ENCODE measurements at regions not wholly inside any gene's neighbourhood (a gene's known extent, or its start where the extent isn't known, plus 50 kb on each side); places are given as distances from the start of the nearest gene placed in this dataset.

DNA sequence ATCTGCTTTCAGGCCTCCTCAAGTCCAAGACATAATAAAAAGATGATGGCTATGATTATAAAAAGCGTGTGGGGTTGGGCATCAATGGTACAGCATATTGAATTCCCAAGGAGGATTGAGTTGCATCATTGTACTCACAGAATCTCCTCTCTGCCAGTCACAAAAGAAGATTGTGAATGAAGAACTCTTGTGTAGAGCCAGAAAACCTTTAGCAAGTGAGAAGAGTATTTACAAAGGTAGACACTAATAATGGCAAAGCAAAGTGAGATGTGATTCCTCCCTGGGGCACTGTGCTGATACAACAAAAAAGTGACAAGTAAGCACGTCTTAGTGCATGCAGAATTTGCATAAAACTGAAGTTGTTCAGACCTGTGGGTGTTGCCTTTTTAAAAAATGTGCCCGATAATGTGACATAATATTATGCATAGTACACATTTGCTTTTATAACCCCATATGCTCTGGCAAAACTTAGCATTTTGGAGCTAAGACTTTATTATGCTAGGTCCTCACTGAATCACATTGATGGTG lies 291.2 kb upstream of the TBC1D5 start:
- intact Hi-C loops (cut with micrococcal nuclease) = no loop called here
- Mint-ChIP-seq H3K36me3 (ENCODE audit: low read depth) (no peaks in the 10 kb centered on the region), H3K9me3 (no peaks in the 10 kb centered on the region), H3K4me1 (ENCODE audit: low read depth) (peaks cover 3% of the 10 kb centered on the region), H3K4me3 (no peak overlapping the region), H3K27ac (no peak overlapping the region), H3K27me3 (no peaks in the 10 kb centered on the region)

DNA sequence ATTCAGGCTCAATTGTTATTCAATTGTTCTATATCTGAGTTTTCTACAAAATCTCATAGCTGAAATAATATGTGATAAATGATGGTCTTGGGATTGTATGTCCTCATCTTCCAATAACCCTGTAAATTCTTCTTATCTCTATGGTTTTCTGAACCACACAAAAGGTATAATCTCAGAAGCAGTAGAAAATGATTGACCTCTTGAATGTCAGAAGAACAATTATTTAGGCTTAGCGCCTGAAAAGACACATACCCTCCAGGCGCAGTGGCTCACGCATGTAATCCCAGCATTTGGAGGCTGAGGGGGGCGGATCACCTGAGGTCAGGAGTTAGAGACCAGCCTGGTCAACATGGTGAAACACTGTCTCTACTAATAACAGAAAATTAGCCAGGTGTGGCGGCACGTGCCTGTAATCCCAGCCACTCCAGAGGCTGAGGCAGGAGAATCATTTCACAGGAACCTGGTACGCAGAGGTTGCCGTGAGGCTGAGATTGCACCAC lies 288.0 kb upstream of the TBC1D5 start:
- no peak overlapping the region for H3K27ac Mint-ChIP-seq

DNA sequence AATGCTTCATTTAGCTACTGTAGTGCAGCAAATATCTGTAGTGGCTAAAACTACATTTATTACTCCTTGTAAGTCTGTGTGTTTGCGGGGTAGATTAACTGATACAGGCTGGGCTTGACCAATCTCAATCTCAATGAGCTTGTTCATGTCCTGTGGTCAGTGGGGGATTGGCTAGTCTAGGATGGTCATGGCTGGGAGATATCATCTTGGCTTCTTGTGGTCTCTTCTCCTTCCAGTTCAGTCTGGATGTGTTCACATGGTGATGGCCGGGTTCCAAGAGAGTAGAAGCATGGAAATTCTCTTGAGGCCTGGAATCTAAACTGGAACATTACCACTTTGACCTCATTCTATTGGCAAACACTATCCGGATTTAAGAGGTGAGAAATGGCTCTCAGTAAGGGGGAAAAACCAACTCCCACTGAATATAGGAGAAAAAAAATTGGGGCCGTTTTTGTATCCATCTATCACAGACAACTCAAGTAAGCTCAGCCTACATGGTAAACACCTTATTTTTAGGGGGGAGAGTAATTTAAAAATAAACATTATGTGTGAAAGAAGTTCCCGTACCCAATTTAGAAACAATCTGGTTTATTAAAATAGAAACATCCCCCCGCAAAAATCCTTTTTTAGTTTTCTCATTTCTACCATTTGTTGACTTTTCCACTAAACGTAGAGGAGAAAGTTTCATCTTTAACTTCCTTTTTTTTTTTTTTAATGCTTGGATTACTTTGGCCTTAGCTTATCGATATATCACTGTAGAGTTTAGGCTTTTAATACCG lies 284.9 kb upstream of the TBC1D5 start:
- H3K27me3 Mint-ChIP-seq = no peaks in the 10 kb centered on the region
- H3K36me3 Mint-ChIP-seq (ENCODE audit: low read depth) = no peaks in the 10 kb centered on the region
- no peak overlapping the region for H3K4me3 Mint-ChIP-seq
- no peaks in the 10 kb centered on the region for H3K9me3 Mint-ChIP-seq
- peaks cover 11% of the 10 kb centered on the region for H3K4me1 Mint-ChIP-seq (ENCODE audit: low read depth)
- H3K27ac Mint-ChIP-seq = no peak overlapping the region
- intact Hi-C loops (cut with micrococcal nuclease) = no loop called here

More for the DNA sequence above, 288.0 kb upstream of the TBC1D5 start:
- no peak overlapping the region for H3K4me3 Mint-ChIP-seq
- H3K36me3 Mint-ChIP-seq (ENCODE audit: low read depth) = no peaks in the 10 kb centered on the region
- H3K9me3 Mint-ChIP-seq = no peaks in the 10 kb centered on the region
- H3K4me1 Mint-ChIP-seq (ENCODE audit: low read depth) = peaks cover 11% of the 10 kb centered on the region
- intact Hi-C loops (cut with micrococcal nuclease) = no loop called here
- H3K27me3 Mint-ChIP-seq = no peaks in the 10 kb centered on the region

GRCh38 chr3:18024715-18025114 lies 282.3 kb upstream of the TBC1D5 start:
- Mint-ChIP-seq H3K4me1 (ENCODE audit: low read depth) (peaks cover 11% of the 10 kb centered on the region), H3K9me3 (no peaks in the 10 kb centered on the region), H3K27me3 (no peaks in the 10 kb centered on the region), H3K36me3 (ENCODE audit: low read depth) (no peaks in the 10 kb centered on the region), H3K4me3 (no peak overlapping the region), H3K27ac (no peak overlapping the region)
- intact Hi-C loops (cut with micrococcal nuclease) = no loop called here

- H3K27ac Mint-ChIP-seq = no peak overlapping the region
These were observed 276.7 kb upstream of the TBC1D5 start for GRCh38 chr3:18019161-18019495.

DNA sequence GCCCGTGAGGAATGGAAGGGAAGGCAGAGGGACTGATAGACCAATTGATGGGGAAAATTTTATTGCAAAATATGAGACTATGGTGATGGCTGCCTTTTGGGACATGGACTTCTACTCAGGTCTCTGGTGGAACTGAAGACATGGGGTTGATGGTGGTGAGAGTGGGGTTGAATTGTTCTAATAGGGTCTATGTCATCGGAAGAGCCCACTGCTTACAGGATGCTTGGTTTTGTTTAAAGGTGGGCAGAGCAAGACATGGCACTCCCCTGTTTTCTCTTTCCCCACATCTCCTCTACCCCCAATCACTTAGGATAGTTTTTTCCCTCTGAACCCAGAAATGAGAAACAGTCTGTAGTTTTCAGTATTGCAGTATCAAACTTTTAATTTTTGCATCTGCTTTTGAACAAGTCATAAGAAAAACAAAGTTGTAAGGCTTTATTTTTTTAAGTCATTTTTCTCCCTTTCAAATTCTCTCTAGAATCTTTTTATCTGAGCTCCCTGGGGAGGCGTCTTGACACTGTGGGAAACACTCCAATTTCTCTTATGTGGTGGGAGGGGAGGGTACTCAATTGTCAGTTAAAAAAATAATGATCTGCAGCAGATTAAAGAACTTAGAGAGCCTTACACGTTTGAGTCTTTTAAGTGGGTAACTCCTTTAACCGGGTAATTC lies 276.2 kb upstream of the TBC1D5 start:
- no peaks in the 10 kb centered on the region for H3K27me3 Mint-ChIP-seq
- no peak overlapping the region for H3K4me3 Mint-ChIP-seq
- H3K4me1 Mint-ChIP-seq (ENCODE audit: low read depth) = no peaks in the 10 kb centered on the region
- H3K27ac Mint-ChIP-seq = no peak overlapping the region
- intact Hi-C loops (cut with micrococcal nuclease) = no loop called here
- H3K9me3 Mint-ChIP-seq = no peaks in the 10 kb centered on the region
- no peaks in the 10 kb centered on the region for H3K36me3 Mint-ChIP-seq (ENCODE audit: low read depth)

More at GRCh38 chr3:18019161-18019495, 276.7 kb upstream of the TBC1D5 start:
- intact Hi-C loops (cut with micrococcal nuclease) = no loop called here
- no peaks in the 10 kb centered on the region for H3K27me3 Mint-ChIP-seq
- H3K4me3 Mint-ChIP-seq = no peak overlapping the region
- H3K9me3 Mint-ChIP-seq = no peaks in the 10 kb centered on the region
- no peaks in the 10 kb centered on the region for H3K36me3 Mint-ChIP-seq (ENCODE audit: low read depth)
- no peaks in the 10 kb centered on the region for H3K4me1 Mint-ChIP-seq (ENCODE audit: low read depth)

- Mint-ChIP-seq H3K4me3 (no peak overlapping the region), H3K27me3 (no peaks in the 10 kb centered on the region), H3K27ac (no peak overlapping the region), H3K36me3 (ENCODE audit: low read depth) (no peaks in the 10 kb centered on the region), H3K9me3 (no peaks in the 10 kb centered on the region), H3K4me1 (ENCODE audit: low read depth) (no peaks in the 10 kb centered on the region)
- intact Hi-C loops (cut with micrococcal nuclease) = no loop called here
These were observed 273.9 kb upstream of the TBC1D5 start for GRCh38 chr3:18016366-18016765.

GRCh38 chr3:18012933-18013332 lies 270.5 kb upstream of the TBC1D5 start:
- no peak overlapping the region for H3K4me3 Mint-ChIP-seq
- no peak overlapping the region for H3K27ac Mint-ChIP-seq
- intact Hi-C loops (cut with micrococcal nuclease) = no loop called here
- H3K36me3 Mint-ChIP-seq (ENCODE audit: low read depth) = no peaks in the 10 kb centered on the region
- no peaks in the 10 kb centered on the region for H3K27me3 Mint-ChIP-seq
- H3K4me1 Mint-ChIP-seq (ENCODE audit: low read depth) = no peaks in the 10 kb centered on the region
- no peaks in the 10 kb centered on the region for H3K9me3 Mint-ChIP-seq

GRCh38 chr3:18012436-18012835 lies 270.0 kb upstream of the TBC1D5 start:
- intact Hi-C loops (cut with micrococcal nuclease) = no loop called here
- no peaks in the 10 kb centered on the region for H3K4me1 Mint-ChIP-seq (ENCODE audit: low read depth)
- no peaks in the 10 kb centered on the region for H3K36me3 Mint-ChIP-seq (ENCODE audit: low read depth)
- H3K27me3 Mint-ChIP-seq = no peaks in the 10 kb centered on the region
- no peak overlapping the region for H3K4me3 Mint-ChIP-seq
- H3K9me3 Mint-ChIP-seq = no peaks in the 10 kb centered on the region
- no peak overlapping the region for H3K27ac Mint-ChIP-seq

DNA sequence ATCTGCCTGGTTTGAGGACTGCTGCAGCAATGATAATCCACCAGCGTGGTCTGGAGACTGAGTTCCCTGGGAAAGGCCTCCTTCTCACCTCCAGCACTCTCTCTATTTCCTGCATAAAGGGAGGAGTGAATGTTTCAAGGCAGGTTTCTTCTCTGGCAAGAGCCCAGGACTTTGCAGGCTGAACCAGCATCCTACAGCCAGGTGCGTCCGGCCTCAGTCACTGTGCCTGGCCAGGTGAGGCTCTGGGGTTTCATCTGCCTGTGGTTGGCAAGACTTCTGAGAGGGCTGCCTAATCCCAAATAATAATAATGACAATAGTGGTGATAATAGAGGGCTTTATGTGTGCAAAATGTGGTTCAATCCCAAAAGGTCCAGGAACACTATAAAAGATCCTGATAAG lies 269.0 kb upstream of the TBC1D5 start:
- Mint-ChIP-seq H3K27me3 (no peaks in the 10 kb centered on the region), H3K27ac (no peak overlapping the region), H3K4me3 (no peak overlapping the region), H3K9me3 (no peaks in the 10 kb centered on the region), H3K36me3 (ENCODE audit: low read depth) (no peaks in the 10 kb centered on the region), H3K4me1 (ENCODE audit: low read depth) (no peaks in the 10 kb centered on the region)
- intact Hi-C loops (cut with micrococcal nuclease) = no loop called here

- Mint-ChIP-seq H3K36me3 (ENCODE audit: low read depth) (no peaks in the 10 kb centered on the region), H3K27me3 (no peaks in the 10 kb centered on the region), H3K9me3 (peaks cover 10% of the 10 kb centered on the region), H3K4me1 (ENCODE audit: low read depth) (no peaks in the 10 kb centered on the region), H3K4me3 (no peak overlapping the region), H3K27ac (no peak overlapping the region)
- intact Hi-C loops (cut with micrococcal nuclease) = no loop called here
These were observed 267.6 kb upstream of the TBC1D5 start for GRCh38 chr3:18010001-18010400.

GRCh38 chr3:18008706-18009368 lies 266.4 kb upstream of the TBC1D5 start:
- intact Hi-C loops (cut with micrococcal nuclease) = no loop called here
- no peaks in the 10 kb centered on the region for H3K27me3 Mint-ChIP-seq
- no peaks in the 10 kb centered on the region for H3K36me3 Mint-ChIP-seq (ENCODE audit: low read depth)
- H3K27ac Mint-ChIP-seq = no peak overlapping the region
- H3K9me3 Mint-ChIP-seq = peaks cover 22% of the 10 kb centered on the region
- H3K4me1 Mint-ChIP-seq (ENCODE audit: low read depth) = no peaks in the 10 kb centered on the region
- no peak overlapping the region for H3K4me3 Mint-ChIP-seq

- H3K27ac Mint-ChIP-seq = no peak overlapping the region
- no peak overlapping the region for H3K4me3 Mint-ChIP-seq
- H3K4me1 Mint-ChIP-seq (ENCODE audit: low read depth) = no peaks in the 10 kb centered on the region
- H3K27me3 Mint-ChIP-seq = no peaks in the 10 kb centered on the region
- no peaks in the 10 kb centered on the region for H3K36me3 Mint-ChIP-seq (ENCODE audit: low read depth)
- intact Hi-C loops (cut with micrococcal nuclease) = no loop called here
- peaks cover 26% of the 10 kb centered on the region for H3K9me3 Mint-ChIP-seq
These were observed 265.5 kb upstream of the TBC1D5 start for GRCh38 chr3:18007980-18008379.

GRCh38 chr3:17995769-17996168 lies 253.3 kb upstream of the TBC1D5 start:
- Mint-ChIP-seq H3K36me3 (ENCODE audit: low read depth) (no peaks in the 10 kb centered on the region), H3K9me3 (no peaks in the 10 kb centered on the region)

More at GRCh38 chr3:17995769-17996168, 253.3 kb upstream of the TBC1D5 start:
- no peaks in the 10 kb centered on the region for H3K27me3 Mint-ChIP-seq
- no peak overlapping the region for H3K4me3 Mint-ChIP-seq
- intact Hi-C loops (cut with micrococcal nuclease) = no loop called here
- H3K4me1 Mint-ChIP-seq (ENCODE audit: low read depth) = no peaks in the 10 kb centered on the region
- H3K27ac Mint-ChIP-seq = no peak overlapping the region
